HG03175 (cell line): ENCODE measurements at regions not wholly inside any gene's neighbourhood (a gene's known extent, or its start where the extent isn't known, plus 50 kb on each side); places are given as distances from the start of the nearest gene placed in this dataset.

Source experiments
- ATAC-seq: cut with Tn5 transposase; IDR thresholded peaks from one replicate; pipeline ENCODE4 v1.9.1; 2021; ENCODE audit warnings: mild to moderate bottlenecking, moderate library complexity; ENCODE audit not compliant: unreplicated experiment

DNA sequence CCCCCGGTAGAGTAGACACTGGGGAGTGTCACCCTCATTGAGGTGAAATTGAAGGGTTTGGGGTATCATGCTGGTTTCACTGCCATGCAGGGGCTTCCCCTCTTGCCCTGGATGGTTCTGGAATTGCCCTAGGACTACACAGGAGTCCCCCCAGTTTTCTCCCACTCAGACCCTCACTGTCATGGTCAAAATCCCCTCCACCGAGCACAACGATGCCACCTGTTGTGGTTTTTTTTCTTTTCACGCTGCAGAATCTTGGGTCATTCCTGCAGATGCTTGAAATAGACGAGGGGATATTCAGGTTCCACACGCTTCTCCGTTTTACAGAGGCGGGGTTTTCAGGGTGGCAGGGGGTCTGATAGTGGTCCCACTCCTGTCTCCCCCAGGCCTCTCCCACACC lies 255.6 kb downstream of the ENGASE start:
- no peak for ATAC-seq

DNA sequence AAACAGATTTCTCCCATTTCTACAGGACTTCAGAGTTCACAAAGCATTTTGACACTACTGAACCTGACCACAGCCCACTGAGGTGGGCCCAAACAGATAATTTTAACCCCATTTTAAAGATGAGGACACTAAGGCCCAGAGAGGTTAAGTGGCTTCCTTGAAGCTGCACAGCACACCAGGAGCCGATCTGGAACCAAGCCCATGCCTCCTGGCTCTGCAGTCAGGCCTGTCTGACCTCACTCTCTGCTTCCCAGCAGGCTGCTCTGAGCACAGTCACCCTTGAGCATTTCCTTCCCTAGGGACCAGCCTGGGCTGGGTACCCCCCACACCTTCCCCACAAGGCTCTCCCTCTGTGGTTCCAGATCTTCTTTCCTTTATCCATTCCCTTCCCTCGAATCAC lies 252.2 kb downstream of the ENGASE start:
- no peak for ATAC-seq

DNA sequence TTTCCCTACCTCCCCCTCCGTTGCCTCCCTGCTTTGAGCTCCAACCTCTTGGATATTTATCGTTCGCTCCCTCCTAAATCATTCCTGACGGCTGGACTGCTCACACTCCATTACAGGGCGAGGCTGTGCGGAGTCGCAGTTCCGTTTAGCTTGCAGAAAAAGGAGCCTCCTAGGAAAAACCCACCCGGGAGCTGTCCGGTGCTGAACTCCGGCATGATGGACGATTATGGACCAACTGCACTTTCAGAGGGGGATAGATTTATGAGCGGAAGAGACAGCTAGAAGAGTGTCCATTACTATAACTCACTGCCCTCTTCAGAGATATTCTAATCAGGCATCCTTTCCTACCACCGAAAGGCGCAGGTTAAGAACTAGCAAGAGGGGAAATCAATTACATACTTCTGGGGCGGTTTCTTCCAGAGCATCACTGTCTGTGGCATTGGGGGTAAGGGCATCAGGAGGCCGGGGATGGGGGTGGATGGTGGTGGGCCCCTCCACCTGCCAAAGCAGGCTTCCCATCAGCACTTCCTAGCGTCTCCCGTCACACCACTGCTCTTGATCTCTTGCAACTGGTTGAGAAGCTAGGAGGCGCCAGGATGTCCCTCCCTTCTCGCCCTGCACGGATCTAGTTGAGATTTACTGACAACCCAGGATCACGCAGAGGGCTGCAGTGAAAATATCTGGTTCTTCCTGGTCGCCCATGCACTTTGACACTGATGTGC lies 251.2 kb downstream of the ENGASE start:
- ATAC-seq: no peak

DNA sequence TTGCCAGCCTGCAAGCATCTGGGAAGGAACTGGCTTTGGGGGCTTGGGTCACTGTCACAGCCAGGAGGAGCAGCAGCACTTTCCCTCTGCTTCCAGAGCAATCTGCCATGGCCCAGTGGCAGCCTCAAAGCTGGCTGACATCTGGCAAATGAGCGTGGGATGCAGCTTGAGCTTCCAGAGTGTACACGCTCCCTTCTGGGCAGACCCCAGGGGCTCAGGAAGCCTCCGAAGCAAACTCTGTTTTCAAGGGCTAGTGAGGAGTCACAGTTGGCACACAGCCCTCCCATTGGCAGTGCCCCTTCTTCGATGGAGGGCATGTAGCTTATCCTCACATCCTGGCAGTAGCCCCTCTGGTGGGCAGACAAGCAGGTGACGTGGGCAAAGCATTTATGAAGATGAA lies 249.6 kb downstream of the ENGASE start:
- no peak for ATAC-seq

DNA sequence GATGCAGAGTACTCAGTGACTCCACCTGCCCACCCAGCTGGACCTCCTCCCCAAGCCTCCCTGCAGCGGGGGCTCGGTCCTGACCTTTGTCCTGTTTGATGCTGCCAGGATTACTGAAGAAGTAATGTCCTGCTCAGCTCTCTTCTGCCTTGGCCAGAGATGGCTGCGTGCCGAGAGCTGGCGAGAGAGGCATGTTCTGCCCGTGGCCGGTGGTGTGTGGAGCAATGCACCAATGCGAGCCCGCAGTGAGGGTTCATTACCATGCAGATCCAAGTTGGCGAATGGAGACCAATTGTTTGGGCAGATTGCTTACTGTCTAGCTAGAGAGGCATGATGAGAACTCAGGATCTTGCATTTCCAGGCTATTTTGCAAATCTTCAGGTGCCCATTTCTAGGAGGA lies 248.9 kb downstream of the ENGASE start:
- ATAC-seq: no peak

DNA sequence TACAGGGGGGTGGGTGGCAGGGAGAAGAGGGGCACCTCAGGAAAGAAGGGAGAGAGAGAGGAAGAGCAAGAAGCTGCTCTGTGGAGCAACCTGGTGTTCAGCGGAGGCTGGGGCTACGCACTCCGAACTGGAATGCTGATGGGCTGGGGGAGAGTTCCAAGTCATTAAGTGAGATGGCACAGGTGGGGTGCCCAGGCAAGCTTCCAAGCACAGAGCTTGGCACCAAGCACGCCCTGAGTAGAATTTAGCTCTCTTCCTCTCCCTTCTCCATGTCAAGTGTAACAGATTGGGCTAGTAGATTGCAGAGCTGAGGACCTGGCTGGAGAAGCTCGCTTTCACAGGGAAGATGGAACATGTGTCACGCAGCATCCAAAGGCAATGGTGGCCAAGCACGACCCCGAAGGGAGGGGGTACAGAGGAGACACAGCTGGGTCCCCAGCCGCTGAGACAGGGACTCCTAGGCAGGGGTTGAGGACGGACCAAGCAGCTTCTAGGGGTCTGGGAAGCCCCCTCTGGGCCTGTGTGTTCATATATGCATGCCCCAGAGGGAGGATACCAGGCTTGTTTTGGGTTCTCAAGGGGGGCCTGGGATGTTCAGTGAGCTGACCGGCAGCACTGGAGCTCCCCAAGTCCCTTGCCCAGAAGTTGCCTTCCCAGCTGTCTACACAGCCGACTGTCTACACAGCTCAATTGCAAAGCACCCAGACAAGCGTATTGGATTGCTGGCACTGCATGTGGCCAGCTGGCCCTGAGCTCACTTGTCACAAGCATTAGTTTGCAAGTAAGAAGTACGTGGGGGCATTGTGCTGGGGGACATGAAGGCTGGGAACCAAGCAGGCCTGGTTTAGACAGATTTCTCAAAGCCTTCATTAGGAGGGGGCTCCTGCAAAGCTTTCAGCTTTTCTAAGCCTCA lies 247.8 kb downstream of the ENGASE start:
- no peak for ATAC-seq

DNA sequence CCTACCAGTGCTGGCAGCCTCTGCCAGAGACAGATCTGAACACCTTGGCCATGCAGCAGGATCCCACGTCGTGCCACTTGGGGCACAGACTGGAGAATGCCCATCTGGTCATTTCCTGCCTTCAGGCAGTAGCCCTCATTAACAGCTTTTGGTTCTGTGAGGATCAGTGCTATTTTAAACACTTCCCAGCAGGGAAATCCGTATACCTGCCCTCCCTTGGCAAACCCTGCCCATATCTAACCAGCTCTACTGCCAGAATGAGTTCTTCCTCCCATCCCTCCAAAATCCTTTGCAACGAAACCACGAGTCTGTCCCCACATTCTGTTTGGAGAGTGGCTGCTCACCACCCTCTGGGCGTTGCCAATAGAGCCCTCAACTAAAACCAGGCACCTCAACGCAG lies 245.7 kb downstream of the ENGASE start:
- no peak for ATAC-seq

DNA sequence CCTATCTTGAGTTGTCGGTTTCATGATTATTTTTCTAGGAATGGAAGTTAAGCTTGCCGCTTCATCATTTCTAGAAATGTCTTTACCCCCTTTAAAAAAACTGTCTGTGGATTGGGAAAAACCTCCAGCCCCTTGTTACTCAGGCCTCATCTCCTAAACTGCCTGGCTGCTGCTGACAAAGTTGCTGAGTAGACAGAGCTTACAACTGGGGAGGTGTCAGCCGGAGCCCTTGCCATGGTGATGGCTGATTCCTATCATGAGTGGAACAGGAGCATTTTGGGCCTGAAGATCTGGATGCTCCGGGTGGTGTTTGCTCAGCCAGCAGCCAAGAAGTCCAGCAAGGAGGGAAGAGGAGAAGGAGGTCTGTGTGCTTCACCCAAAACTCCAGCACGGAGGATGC lies 243.3 kb downstream of the ENGASE start:
- no peak for ATAC-seq

DNA sequence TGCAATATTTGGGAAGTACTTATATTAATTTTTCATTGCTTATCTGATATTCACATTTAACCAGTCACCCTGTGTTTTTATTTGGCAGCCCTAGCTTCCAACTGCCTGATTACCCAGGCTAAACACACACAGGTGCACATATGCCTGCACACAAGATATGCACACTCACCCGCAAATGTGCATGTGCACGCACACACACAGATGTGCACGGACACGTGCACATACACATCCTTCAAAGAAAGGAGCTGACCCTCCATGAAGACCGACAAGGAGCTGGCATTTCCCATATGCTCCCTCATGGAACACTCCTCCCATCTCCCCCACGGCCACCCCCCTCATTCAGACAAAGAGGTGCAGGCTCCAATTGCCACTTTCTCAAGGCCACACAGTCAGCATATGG lies 242.2 kb downstream of the ENGASE start:
- ATAC-seq: no peak

DNA sequence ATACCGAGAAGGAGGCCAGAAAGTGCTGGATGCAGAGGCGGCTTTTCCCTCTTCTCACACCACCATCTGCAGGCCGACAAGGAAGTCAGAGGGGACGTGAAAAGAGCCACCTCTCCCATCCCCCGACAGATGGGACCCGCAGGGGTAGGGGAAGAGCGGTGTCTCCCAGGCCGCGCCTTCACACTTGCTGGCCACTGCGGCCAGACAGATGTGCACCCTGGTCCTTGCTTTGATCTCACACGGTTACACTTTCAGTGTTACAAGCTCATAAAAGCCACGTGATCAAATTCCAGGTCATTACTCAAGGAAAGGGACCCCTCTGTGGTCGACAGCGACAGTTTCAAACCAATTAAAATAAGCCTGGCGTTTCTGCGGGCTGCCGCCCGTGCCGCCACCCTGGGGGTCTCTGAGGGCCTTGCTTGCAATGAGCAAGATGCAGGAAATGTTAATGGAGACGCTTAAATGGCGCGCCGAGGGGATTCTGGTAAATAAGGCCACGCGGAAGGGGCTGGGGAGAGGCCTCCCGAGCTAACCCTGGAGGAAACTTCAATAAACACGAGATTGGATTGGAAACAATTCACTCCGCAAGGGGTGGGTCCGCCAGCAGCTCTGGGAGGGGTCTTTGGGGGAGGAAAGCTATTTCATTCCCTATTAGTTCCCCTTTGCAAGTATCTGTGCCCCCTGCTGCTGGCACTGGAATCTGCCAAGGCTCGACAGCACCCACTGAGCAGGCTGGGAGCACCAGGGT lies 240.9 kb downstream of the ENGASE start:
- no peak for ATAC-seq

DNA sequence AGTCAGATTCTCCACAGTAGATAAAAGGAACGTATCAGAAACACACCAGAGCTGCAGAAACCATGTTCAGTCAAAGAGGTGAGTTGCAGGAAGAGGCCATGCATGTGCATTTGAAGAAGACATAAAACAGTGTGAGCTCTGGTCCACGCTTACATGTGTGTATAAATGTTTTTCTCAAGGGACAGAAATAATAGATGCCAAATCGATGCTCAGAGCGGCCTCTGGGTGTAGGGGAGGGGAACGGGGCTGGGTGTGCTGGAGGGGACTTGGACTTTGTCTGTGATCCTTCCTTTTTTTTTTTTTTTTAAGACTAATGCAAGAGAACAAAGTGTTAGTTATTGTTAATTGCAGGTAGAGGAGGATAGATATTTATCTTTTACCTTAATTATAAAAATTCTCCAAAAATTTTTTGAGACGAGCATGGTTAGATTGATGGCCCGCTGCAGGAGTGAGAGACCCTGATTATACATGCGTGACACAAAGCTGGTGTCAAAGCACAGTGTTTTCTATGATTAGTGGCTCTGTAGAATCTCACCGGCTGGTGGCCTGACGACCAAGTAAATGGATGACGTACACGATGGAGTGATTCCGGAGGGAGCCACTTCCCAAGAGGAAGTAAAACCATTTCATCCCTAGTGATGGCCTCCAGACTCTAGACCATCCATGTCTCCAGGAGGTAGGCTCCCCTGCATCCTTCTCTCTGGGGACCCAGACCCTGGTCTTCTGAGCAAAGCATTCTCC lies 240.2 kb downstream of the ENGASE start:
- ATAC-seq: no peak

DNA sequence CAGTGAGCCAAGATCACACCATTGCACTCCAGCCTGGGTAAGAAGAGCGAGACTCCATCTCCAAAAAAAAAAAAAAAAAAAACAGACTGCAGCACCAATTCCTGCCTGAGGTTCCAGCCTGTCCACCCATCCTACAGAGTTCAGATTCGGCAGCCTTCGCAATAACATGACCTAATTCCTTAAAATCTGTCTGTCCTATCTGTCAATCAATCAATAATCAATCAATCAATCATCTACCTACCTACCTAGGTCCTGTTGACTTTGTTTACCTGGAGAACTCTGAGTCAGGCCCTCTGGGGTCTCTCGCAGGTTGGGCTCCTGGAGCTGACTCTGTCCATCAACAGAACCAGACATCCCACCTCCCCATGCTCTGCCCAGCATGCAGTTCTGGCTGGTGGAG lies 236.7 kb downstream of the ENGASE start:
- ATAC-seq: no peak

DNA sequence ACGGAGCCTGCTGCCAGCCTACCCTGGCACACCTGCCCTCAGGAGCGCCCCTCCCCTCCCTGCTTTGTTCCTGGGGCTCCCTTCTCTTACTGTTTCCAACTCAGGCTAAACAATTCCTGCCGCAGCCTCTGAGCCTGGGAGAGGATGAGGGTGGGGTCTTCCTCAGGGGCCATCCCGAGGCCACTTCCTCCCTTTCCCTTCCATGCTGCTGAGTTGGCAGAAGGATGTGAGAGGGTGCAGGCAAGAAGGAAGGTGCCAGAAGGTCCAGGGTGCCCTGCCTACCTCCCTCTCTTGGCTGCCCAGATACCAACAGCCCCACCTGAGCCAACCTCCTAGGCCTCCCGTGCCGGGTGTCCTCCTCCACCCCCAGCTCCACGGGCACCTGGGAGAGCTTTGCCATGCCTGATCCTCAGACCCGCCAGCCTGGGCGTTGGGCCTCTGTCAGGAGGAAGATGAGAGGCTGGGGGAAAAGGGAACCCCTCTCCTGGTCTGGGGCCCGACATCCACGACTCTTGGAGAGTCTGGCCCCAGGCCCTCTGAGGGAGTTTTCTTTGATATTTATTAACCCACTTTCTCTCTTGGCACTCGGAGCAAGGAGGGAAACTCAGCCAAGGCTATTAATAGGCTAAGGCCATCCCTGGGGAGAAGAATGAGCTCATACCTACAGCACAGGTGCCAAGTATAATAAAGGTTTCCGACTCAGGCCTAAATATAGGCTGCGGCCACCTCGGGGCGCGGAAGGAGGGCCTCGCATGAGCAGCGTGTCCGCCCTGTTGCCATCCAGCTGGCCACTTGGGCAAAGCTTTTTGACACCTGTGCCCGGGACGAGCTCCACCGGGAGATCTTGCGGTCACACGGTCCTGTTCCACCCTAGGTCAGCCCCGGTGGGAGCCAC lies 232.0 kb downstream of the ENGASE start:
- no peak for ATAC-seq

DNA sequence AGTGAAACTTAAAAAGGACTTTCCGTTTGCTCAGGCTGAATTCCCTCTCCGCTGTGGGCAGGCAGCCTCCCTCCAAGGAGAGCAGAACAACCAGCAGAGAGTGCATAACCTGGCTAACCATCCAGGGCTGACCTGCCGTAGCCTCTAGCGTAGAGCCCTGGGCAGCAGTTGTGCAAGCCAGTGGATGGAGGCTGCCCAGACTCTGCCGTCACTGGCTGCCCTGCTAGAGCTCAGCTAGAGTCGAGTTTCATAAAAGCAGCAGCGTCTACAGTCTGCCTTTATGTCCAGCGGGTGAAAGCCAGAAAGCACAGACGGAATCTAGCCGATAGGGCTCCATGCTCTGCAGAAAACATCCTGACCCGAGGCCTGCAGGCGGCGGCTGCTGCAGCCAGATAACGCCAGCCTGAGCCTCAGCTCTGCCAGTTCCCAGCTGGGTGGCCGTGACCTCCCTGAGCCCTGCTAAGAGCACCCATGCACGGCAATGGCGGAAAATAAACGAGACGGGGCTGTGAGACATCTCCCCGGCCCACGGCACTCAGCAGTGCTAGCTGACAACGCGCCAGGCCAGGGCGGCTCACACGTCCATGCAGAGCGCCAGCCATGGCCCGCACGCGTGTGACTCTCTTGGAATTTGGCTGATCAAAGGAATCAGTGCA lies 231.3 kb downstream of the ENGASE start:
- ATAC-seq: no peak

DNA sequence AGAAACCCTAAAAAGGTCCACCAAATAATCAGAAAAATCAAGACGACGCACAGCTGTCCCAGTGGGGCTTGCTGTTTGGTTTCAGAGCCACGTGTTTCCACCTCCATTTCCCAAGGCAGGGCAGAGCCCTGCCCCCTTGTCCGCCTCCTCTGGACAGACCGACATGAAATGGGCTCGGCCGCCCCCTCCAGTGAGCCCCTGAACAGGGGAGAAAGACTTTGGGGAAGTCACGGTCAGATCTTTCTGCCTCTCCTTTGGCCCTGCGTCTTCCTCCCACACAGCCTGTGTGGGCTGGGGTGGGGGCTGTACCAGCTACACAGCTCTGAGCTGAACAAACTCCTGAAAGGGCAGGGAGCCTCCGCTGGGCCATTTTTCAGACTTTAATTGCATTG lies 230.7 kb downstream of the ENGASE start:
- no peak for ATAC-seq

DNA sequence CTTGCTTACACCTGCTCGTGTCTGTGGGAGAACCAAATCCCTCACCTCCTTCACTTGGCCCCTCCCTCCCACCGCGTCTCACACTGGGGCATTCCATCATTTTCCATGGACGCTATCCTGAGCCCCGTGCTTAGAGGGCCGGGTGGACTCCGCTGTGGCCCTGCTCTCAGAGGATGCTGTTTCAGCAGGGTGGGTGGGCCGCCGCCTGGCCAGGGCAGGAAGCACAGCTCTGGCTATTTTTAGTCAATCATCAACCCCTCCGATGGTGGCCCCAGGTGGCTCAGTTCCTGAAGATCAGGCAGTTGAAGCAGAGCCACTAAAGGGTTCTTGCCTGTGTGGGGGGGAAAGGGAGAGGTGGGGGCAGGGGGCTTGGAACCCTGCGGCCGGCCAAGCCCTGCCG lies 230.3 kb downstream of the ENGASE start:
- ATAC-seq: no peak

DNA sequence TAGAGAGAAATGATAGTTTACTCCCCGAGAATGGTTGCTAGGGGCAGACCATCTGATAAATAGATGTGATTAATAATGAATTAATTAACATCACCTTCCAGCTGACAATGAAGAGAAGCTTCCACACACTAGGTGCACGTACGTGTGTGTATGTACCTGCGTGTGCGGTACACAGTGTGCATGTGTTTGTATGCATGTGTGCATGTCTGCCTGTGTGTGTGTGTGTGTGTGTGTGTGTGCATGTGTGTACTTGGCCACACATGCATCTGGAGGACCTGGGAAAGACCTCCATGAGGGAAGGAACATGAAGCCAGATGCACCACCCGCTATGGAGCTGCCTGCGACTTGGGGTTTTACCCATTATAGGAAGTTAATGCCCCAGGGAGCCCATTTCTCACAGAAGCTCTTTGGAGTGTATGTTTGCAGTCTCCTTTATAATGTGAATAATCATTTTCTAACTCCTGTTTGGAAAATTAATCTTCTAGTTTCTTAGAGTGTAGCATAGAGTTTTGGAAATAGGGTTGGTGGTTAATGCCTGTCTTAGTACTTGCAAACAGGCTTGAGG lies 229.1 kb downstream of the ENGASE start:
- no peak for ATAC-seq

DNA sequence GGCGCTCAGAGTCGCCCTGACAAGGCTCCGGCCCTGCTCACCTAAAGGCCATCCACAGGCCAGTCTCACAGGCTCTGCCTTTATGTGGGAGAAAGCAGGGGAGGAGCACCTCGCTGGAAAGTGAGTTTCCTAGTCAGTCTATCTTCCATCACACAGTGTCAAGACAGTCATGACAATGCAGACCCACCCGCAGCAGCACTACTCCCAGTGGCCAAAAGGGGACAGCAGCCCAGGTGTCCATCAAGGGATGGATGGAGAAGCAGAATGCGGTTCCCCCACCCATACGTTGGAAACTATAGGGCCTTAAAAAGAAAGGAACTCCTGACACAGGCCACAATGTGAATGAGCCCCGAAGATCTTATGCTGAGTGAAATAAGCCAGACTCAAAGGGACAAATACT lies 226.8 kb downstream of the ENGASE start:
- ATAC-seq: no peak

DNA sequence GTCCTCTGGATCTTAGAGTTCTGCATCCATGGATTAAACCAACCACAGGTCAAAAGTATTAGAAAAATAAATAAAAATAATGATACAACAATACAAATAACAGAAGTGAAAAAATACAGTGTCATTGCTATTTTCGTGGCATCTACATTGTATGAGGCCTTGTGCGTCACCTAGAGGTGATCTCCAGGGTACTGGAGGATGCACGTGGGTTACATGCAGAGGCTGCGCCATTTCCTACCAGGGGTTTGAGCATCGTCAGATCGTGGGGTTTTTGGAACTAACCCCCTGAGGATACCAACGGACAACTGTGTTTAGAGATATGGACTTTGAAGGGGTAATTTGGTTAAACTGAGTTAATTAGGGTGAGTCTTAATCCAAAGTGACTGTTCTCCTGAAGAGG lies 224.7 kb downstream of the ENGASE start:
- ATAC-seq: no peak
